Loucy (cell line): ENCODE measurements at regions not wholly inside any gene's neighbourhood (a gene's known extent, or its start where the extent isn't known, plus 50 kb on each side); places are given as distances from the start of the nearest gene placed in this dataset.
"Not testable (repeated sequence)": the region's sequence is repeated elsewhere in the genome, so short reads cannot be mapped to it uniquely, and the experiment has no call there.

ENCODE experiments used
- H2AFZ ChIP-seq: fragments of 200-600 bp; sonication (generic); 2 replicates; pipeline ENCODE4 v1.6.0; 2016; ENCODE audit warnings: antibody characterized with exemption, mild to moderate bottlenecking, low read length, moderate library complexity
- H3F3A ChIP-seq: fragments of 200-600 bp; 2 replicates; pipeline ENCODE4 v1.6.0; 2016; ENCODE audit warnings: antibody characterized with exemption, low read depth, mild to moderate bottlenecking
- H3K27me3 ChIP-seq: fragments of 200-600 bp; sonication (generic); 2 replicates; pipeline ENCODE4 v1.6.1; 2014; ENCODE audit warnings: low read length, mild to moderate bottlenecking; ENCODE audit not compliant: insufficient read depth, poor library complexity, severe bottlenecking
- H3K36me3 ChIP-seq: fragments of 200-600 bp; sonication (generic); 2 replicates; pipeline ENCODE4 v1.6.1; 2016; ENCODE audit warnings: low read length; ENCODE audit not compliant: insufficient read depth
- H3K4me1 ChIP-seq: fragments of 200-600 bp; sonication (generic); 2 replicates; pipeline ENCODE4 v1.5.1; 2014; ENCODE audit warnings: low read length, mild to moderate bottlenecking; ENCODE audit not compliant: insufficient read depth, poor library complexity, severe bottlenecking
- H3K4me2 ChIP-seq: fragments of 200-600 bp; sonication (generic); 2 replicates; pipeline ENCODE4 v1.6.0; 2014; ENCODE audit warnings: antibody characterized with exemption, low read length, low read depth, mild to moderate bottlenecking; ENCODE audit not compliant: poor library complexity, severe bottlenecking
- H3K4me3 ChIP-seq: fragments of 200-600 bp; sonication (generic); 2 replicates; pipeline ENCODE4 v1.5.1; 2014; ENCODE audit warnings: low read length, mild to moderate bottlenecking, mixed read lengths; ENCODE audit not compliant: poor library complexity, severe bottlenecking
- H3K79me2 ChIP-seq: fragments of 200-600 bp; sonication (generic); 2 replicates; pipeline ENCODE4 v1.6.1; 2014; ENCODE audit warnings: low read length; ENCODE audit not compliant: insufficient read depth
- H3K9ac ChIP-seq: fragments of 200-600 bp; sonication (generic); 2 replicates; pipeline ENCODE4 v1.6.0; 2014; ENCODE audit warnings: mild to moderate bottlenecking, low read depth, low read length, moderate library complexity; ENCODE audit not compliant: poor library complexity, severe bottlenecking
- H3K9me2 ChIP-seq: fragments of 200-600 bp; sonication (generic); replicated peaks from 2 replicates; pipeline ENCODE4 v1.6.1; 2016; ENCODE audit warnings: low read depth, low read length, mixed read lengths
- H3K9me3 ChIP-seq: fragments of 200-600 bp; sonication (generic); 2 replicates; pipeline ENCODE4 v1.6.1; 2014; ENCODE audit warnings: mild to moderate bottlenecking, antibody characterized with exemption, low read length, low read depth; ENCODE audit not compliant: insufficient read depth
- H4K20me1 ChIP-seq: fragments of 200-600 bp; sonication (generic); 2 replicates; pipeline ENCODE4 v1.6.0; 2014; ENCODE audit warnings: antibody characterized with exemption, low read length, mild to moderate bottlenecking; ENCODE audit not compliant: insufficient read depth, poor library complexity, severe bottlenecking
- CTCF ChIP-seq: fragments of 200-600 bp; sonication (generic); conservative IDR thresholded peaks from 2 replicates; pipeline ENCODE4 v1.5.1; 2014; ENCODE audit warnings: mild to moderate bottlenecking, antibody characterized with exemption, low read length
- EZH2phosphoT487 ChIP-seq: fragments of 200-600 bp; IDR thresholded peaks from 2 replicates; pipeline ENCODE4 v1.6.1; 2018; ENCODE audit warnings: antibody characterized with exemption, mild to moderate bottlenecking, moderate library complexity, borderline replicate concordance

GRCh38 chr12:116448165-116448739, 110.9 kb upstream of the MAP1LC3B2 start:
- Histone ChIP-seq H2AFZ (no peak overlapping the region), H3F3A (no peaks in the 10 kb centered on the region), H3K27me3 (no peaks in the 10 kb centered on the region), H3K9ac (no peak overlapping the region), H3K9me3 (no peaks in the 10 kb centered on the region), H4K20me1 (no peaks in the 10 kb centered on the region), H3K79me2 (no peaks in the 10 kb centered on the region), H3K4me2 (no peak overlapping the region), H3K4me3 (no peak overlapping the region), H3K9me2 (no peaks in the 10 kb centered on the region), H3K4me1 (peaks cover 2% of the 10 kb centered on the region), H3K36me3 (no peaks in the 10 kb centered on the region)
- TF ChIP-seq CTCF: no peak

DNA sequence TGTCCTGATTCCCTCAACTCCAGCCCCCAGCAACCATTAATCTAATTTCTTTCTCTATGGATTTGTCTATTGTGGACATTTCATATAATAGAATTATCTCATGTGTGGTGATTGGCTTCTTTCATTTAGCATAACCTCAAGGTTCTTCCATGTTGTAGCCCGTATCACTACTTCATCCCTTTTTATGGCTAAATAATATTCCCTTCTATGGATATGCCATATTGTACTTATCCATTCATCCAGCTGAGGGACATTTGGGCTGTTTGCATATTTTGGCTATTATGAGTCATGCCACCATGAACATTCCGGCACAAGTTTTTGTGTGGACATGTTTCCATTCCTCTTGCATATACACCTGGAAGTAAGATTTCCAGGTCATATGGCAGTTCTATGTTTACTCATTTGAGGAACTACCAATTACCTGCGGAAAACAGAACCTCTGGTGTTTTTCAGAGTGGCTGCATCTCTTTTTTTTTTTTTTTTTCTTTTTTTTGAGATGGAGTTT, 108.7 kb upstream of the MAP1LC3B2 start:
- Histone ChIP-seq H3K4me3 (no peak overlapping the region), H3F3A (no peaks in the 10 kb centered on the region), H3K79me2 (no peaks in the 10 kb centered on the region), H3K4me2 (no peak overlapping the region), H3K9me2 (no peaks in the 10 kb centered on the region), H4K20me1 (no peaks in the 10 kb centered on the region), H3K9me3 (no peaks in the 10 kb centered on the region), H3K36me3 (no peaks in the 10 kb centered on the region), H3K4me1 (peaks cover 6% of the 10 kb centered on the region), H3K27me3 (no peaks in the 10 kb centered on the region), H2AFZ (no peak overlapping the region), H3K9ac (no peak overlapping the region)
- TF ChIP-seq EZH2phosphoT487 (no peak), CTCF (no peak)

DNA sequence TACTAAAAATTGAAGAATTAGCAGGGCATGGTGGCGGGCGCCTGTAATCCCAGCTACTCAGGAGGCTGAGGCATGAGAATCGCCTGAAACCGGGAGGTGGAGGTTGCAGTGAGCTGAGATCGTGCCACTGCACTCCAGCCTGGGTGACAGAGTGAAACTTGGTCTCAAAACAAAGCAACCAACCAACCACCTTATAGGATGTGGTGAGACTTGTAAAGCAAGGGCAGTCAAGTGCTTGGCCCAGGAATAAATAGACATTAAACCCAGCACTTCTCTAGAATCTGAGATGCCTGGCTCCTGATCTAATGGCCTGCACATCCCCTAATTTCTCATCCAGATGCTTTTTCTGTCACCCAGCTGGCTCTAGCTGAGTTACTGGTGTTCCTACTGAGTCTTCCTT, 106.2 kb upstream of the MAP1LC3B2 start:
- not testable (repeated sequence) for H3K9me3 ChIP-seq, H3K27me3 ChIP-seq, H3F3A ChIP-seq, H3K4me1 ChIP-seq, H4K20me1 ChIP-seq, H3K4me3 ChIP-seq, H2AFZ ChIP-seq, H3K36me3 ChIP-seq, H3K9me2 ChIP-seq, H3K4me2 ChIP-seq, H3K9ac ChIP-seq, H3K79me2 ChIP-seq

- TF ChIP-seq EZH2phosphoT487 (no peak), CTCF (no peak)
- Histone ChIP-seq H3K9me2 (no peaks in the 10 kb centered on the region), H4K20me1 (no peaks in the 10 kb centered on the region), H3K79me2 (no peaks in the 10 kb centered on the region), H2AFZ (no peak overlapping the region), H3K36me3 (no peaks in the 10 kb centered on the region), H3K4me3 (no peak overlapping the region), H3F3A (no peaks in the 10 kb centered on the region), H3K4me2 (no peak overlapping the region), H3K4me1 (peaks cover 6% of the 10 kb centered on the region), H3K9me3 (no peaks in the 10 kb centered on the region), H3K27me3 (no peaks in the 10 kb centered on the region), H3K9ac (no peak overlapping the region)
Observed at GRCh38 chr12:116453631-116454030, 105.5 kb upstream of the MAP1LC3B2 start.
